GM12878 (cell line): ENCODE measurements at regions not wholly inside any gene's neighbourhood (a gene's known extent, or its start where the extent isn't known, plus 50 kb on each side); places are given as distances from the start of the nearest gene placed in this dataset.

Experiments used
- ATAC-seq: fragments of 200-7000 bp; cut with Tn5 transposase; 3 replicates; pipeline ENCODE4 v1.9.1; 2020; ENCODE audit warnings: mild to moderate bottlenecking, moderate library complexity
- BruUV-seq: library from RNA; stranded (reverse); fragments of 400-500 nt; replicated peaks from 2 replicates; lab custom pipeline; 2021; lab: Mats Ljungman, UMichigan
- CTCF ChIA-PET: fragments of 300-600 bp; sonication (Branson Sonifier 250); formaldehyde crosslinking; extraction: SDS; loops from one replicate; lab custom pipeline; 2021; ENCODE audit warnings: inconsistent platforms; lab: Yijun Ruan, JAX
- POLR2A ChIA-PET: fragments of 350-600 bp; formaldehyde crosslinking; extraction: SDS; loops from one replicate; lab custom pipeline; 2021; ENCODE audit warnings: inconsistent platforms; lab: Charles Lee
- RAD21 ChIA-PET: fragments of 300-600 bp; sonication (Branson Sonifier 250); formaldehyde crosslinking; loops from one replicate; lab custom pipeline; 2023; ENCODE audit warnings: antibody characterized with exemption; ENCODE audit not compliant: unreplicated experiment; lab: Charles Lee
- SMC1A ChIA-PET: fragments of 300-600 bp; sonication (Branson Sonifier 250); formaldehyde crosslinking; loops from one replicate; lab custom pipeline; 2023; ENCODE audit not compliant: unreplicated experiment, uncharacterized antibody; lab: Charles Lee
- DNase-seq: peaks from one replicate; pipeline ENCODE4 v3.0.0-alpha.2; 2011; ENCODE audit warnings: low read depth, low spot score
- FAIRE-seq: peaks from 3 replicates; lab custom pipeline; 2011; peaks lifted over from hg19 to GRCh38; lab: Jason Lieb, UNC
- H2AFZ ChIP-seq: 2 replicates; pipeline ENCODE4 v1.6.0; 2011; ENCODE audit warnings: low read depth, low read length, control low read depth; ENCODE audit not compliant: control insufficient read depth
- H3K27ac ChIP-seq: 2 replicates; pipeline ENCODE4 v1.5.1; 2011; ENCODE audit warnings: control low read depth; ENCODE audit not compliant: control insufficient read depth, insufficient read depth
- H3K27me3 ChIP-seq, 2 experiments: replicated peaks in 1 of 2; 2 replicates each; pipeline versions ENCODE4 v1.6.0 to v1.6.1; 2011; ENCODE audit warnings: low read length in 1 of 2; ENCODE audit not compliant: control insufficient read depth in 2 of 2, insufficient read depth in 2 of 2
- H3K36me3 ChIP-seq, 2 experiments: 2 replicates each; pipeline ENCODE4 v1.5.1; 2011; ENCODE audit warnings: low read length in 1 of 2; ENCODE audit not compliant: control insufficient read depth in 2 of 2, insufficient read depth in 2 of 2
- H3K4me1 ChIP-seq: 2 replicates; pipeline ENCODE4 v1.6.1; 2011; ENCODE audit warnings: mild to moderate bottlenecking, low read length, moderate library complexity, mixed read lengths; ENCODE audit not compliant: control insufficient read depth, insufficient read depth
- H3K4me2 ChIP-seq: 2 replicates; pipeline ENCODE4 v1.6.0; 2011; ENCODE audit warnings: control low read depth; ENCODE audit not compliant: control insufficient read depth, insufficient read depth
- H3K4me3 ChIP-seq: fragments of 200-600 bp; sonication (generic); 2 replicates; pipeline ENCODE4 v1.5.1; 2016
- H3K79me2 ChIP-seq: 2 replicates; pipeline ENCODE4 v1.6.0; 2011; ENCODE audit warnings: low read length; ENCODE audit not compliant: control insufficient read depth, insufficient read depth
- H3K9ac ChIP-seq: 2 replicates; pipeline ENCODE4 v1.8.0; 2011; ENCODE audit warnings: low read length, control low read depth, mixed read lengths; ENCODE audit not compliant: control insufficient read depth, insufficient read depth
- H3K9me3 ChIP-seq: replicated peaks from 3 replicates; pipeline ENCODE4 v1.5.1; 2011; ENCODE audit warnings: mild to moderate bottlenecking, low read length; ENCODE audit not compliant: control insufficient read depth, insufficient read depth
- H4K20me1 ChIP-seq: 2 replicates; pipeline ENCODE4 v1.6.0; 2011; ENCODE audit not compliant: control insufficient read depth, insufficient read depth
- CBX5 ChIP-seq: sonication (generic); IDR thresholded peaks from 2 replicates; pipeline ENCODE4 v1.6.1; 2016; ENCODE audit warnings: low read depth, moderate library complexity, mild to moderate bottlenecking, inconsistent platforms
- CHD1 ChIP-seq: IDR thresholded peaks from 2 replicates; pipeline ENCODE4 v1.6.1; 2012; ENCODE audit warnings: low read depth, low read length, improper control_type of control experiment
- RBBP5 ChIP-seq: fragments of 200-600 bp; sonication (generic); conservative IDR thresholded peaks from 2 replicates; pipeline ENCODE4 v1.6.1; 2016
- SUZ12 ChIP-seq: fragments of 200-600 bp; sonication (generic); IDR thresholded peaks from one replicate; pipeline ENCODE4 v1.6.1; 2018; ENCODE audit warnings: antibody characterized with exemption, mild to moderate bottlenecking; ENCODE audit not compliant: unreplicated experiment
- TCF3 ChIP-seq: IDR thresholded peaks from 2 replicates; pipeline ENCODE4 v1.6.1; 2012; ENCODE audit warnings: low read depth, mild to moderate bottlenecking, low read length, borderline replicate concordance; ENCODE audit not compliant: insufficient read depth
- ZBTB33 ChIP-seq: fragments of 450-650 bp; IDR thresholded peaks from 2 replicates; pipeline ENCODE4 v1.6.1; 2017; ENCODE audit warnings: mild to moderate bottlenecking
- ZNF274 ChIP-seq: IDR thresholded peaks from one replicate; pipeline ENCODE4 v1.8.0; 2011; ENCODE audit not compliant: insufficient read length, insufficient read depth
- WGBS: methylation state at CpG from one replicate; pipeline ENCODE4 v1.1.6; 2016; ENCODE audit warnings: low lambda C conversion rate; ENCODE audit not compliant: insufficient replicate concordance, insufficient coverage; ENCODE audit errors: missing lambda C conversion rate; 5-methylcytosine and 5-hydroxymethylcytosine counted together
- in situ Hi-C: fragments of 300-500 bp; cut with MboI; formaldehyde crosslinking; loops from 9 replicates; pipeline ENCODE4 v1.14.3; 2018; ENCODE audit warnings: mixed read lengths
- intact Hi-C: fragments of 100-400 bp; cut with micrococcal nuclease; formaldehyde crosslinking; loops from one replicate; pipeline ENCODE4 v1.14.2; 2022; ENCODE audit not compliant: unreplicated experiment

- Histone ChIP-seq H3K9me3 (no peaks in the 10 kb centered on the region), H3K36me3 (no peaks in the 10 kb centered on the region), H3K79me2 (no peaks in the 10 kb centered on the region), H4K20me1 (no peaks in the 10 kb centered on the region)
- SMC1A ChIA-PET: interaction anchor here (1.0 kb wide), 1 partner anchor 49 kb away, joined by 3 read pairs; no protein-coding TSS in a partner anchor
- TF ChIP-seq SUZ12 (no peak), RBBP5 (no peak), CBX5 (no peak), ZNF274 (no peak), CHD1 (no peak), ZBTB33 (no peak), TCF3 (no peak)
- TF ChIP-seq, all 136 proteins: peak for 0
- in situ Hi-C loops (no loop called here), intact Hi-C loops (no loop called here)
- Histone ChIP-seq H3K27me3 (no peaks in the 10 kb centered on the region; a peak in 1 of 4 replicates), H3K27ac (no peak overlapping the region), H3K4me3 (no peak overlapping the region), H3K9ac (no peak overlapping the region), H2AFZ (no peak overlapping the region), H3K4me2 (no peak overlapping the region), H3K4me1 (no peaks in the 10 kb centered on the region)
- no peak for ATAC-seq
- RAD21 ChIA-PET: no interaction called here
- FAIRE-seq: no peak
- no TSS peak for BruUV-seq
- CTCF ChIA-PET: interaction anchor here (1.2 kb wide), 1 partner anchor 8 kb away, joined by 5 read pairs; no protein-coding TSS in a partner anchor
- no peak for DNase-seq
- POLR2A ChIA-PET: no interaction called here
- 14% methylated on average over 5 of the region's 5 CpGs for WGBS
These were observed 191.8 kb upstream of the RASGRP1 start for GRCh38 chr15:38756441-38756840.
